HPDE6-E6E7 (cell line): ENCODE measurements at regions not wholly inside any gene's neighbourhood (a gene's known extent, or its start where the extent isn't known, plus 50 kb on each side); places are given as distances from the start of the nearest gene placed in this dataset.
"Not testable (repeated sequence)": the region's sequence is repeated elsewhere in the genome, so short reads cannot be mapped to it uniquely, and the experiment has no call there.

Experiments used
- DNase-seq: peaks from one replicate; pipeline ENCODE4 v3.0.0; 2011; ENCODE audit warnings: missing footprints; ENCODE audit errors: extremely low spot score

DNA sequence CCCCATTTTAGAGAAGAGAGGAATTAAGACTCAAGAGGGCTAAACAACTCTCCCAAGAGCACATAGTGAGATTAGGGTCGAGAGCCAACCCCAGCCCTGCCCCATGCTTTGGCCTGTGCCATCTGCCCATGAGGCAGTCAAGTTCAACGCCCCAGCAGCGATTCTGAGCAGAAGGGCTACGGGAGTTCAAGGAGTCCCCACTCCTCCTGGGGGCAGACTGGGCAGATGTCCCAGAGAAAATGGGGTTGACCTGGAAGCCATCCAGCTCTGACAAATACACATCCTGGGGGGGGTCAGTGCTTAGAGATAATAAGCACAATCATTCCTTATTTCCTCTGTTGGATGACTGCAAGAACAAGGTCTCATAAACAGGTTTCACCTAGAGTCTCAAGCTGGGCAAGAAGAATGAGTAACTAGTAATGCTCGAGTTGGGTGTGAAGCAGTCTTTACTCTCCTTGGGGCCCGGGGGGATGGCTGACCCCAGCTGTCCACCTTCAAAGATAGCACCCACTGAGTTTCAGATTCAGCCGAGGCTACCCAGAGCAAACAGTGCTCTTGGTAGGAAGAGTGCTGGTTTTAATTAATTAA is 716.4 kb downstream of the RNF144A start:
- DNase-seq: no peak

DNA sequence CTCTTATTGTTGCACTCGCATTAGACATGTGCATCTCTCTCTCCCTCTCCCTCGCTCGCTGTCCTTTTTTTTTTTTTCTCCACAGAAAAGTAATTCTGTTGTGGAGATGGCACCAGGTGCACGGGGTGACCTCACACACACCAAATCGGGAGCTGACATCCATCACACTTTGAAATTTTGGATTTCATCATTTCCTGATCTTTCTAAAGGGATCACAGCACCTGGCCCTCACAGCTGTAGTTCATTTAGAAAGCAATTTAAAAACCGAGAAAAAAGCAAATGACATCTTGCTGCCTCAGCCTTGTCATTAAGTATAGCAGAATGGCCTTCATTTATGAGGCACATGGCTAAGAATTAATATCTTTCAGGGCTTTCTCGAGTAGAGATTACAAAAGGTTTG is 717.2 kb downstream of the RNF144A start:
- DNase-seq: no peak

- no peak for DNase-seq
Observed at GRCh38 chr2:7639476-7639875, 722.3 kb downstream of the RNF144A start.

DNA sequence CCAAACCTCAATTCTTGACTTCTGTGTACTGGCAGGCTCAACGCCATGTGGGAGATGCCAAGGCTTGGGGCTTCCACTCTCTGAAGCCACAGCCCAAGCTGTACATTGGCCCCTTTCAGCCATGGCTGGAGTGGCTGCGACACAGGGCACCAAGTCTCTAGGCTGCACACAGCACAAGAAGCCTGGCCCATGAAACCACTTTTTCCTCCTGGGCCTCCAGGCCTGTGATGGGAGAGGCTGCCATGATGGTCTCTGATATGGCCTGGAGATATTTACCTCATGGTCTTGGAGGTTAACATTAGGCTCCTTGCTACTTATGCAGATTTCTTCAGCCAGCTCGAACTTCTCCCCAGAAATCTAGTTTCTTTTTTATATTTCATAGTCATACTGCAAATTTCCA is 724.1 kb downstream of the RNF144A start:
- not testable (repeated sequence) for DNase-seq

GRCh38 chr2:7646024-7646423 is 728.8 kb downstream of the RNF144A start:
- no peak for DNase-seq

- no peak for DNase-seq
Observed at GRCh38 chr2:7646661-7647060, 729.4 kb downstream of the RNF144A start.

DNA sequence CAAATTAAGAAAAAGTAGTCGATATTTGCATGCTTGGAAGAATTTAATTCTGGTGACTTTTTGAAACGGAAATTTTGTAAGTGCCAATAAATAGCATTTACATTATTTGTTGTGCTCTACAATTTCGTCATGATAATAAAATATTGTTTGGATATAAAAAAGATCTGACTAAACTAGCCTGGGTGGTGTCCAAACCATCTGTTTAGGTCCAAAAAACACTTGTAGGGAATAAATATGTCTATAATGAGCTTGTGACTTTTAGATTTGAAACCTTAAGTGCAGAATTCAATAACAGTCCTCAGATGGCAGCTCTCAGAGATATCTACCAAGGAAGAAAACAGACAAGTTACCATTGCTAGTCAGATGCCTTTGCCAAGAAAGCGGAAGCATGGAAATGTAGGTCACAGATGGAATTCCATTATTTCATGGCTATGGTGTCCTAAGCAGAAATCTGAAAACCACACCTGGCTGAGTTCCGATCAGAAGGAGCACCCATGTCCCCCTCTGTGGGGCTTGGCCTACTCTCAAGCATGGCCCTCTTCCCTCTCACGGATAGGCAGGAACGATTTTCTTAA is 731.1 kb downstream of the RNF144A start:
- DNase-seq: no peak

DNA sequence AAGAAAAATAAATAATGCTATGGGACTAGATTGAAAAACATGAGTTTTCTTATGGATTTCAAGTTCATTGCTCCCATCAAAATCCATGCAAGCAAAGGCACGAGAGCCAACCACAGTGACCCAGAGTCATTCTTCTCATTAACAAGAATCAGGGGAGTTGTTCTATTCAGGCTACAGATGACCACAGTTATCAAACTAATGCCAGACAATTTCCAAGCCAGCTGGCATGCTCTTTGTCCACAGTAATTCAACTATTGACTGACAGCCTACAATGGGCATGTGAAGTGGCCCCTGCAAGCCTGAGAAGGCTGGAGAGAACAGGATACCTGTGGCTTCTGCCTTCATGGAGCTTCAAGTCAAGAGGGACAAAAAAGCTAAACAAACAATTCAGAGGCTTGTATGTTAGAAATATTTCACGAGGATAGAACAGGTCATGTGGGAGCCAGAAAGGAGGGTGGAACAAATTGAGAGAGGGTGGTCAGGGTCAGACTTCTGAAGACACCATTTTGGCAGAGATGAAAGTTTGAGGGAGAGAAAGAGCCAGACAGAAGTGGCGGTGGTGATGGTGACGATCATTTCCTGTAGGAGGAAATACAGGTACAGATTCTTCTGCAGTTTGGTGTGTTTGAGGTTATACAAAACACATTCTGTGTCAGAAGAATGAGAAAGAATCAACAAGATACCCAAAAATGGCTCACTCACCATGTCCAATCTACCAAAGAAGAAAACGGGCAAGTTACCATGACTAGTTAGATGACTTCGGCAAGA is 732.4 kb downstream of the RNF144A start:
- no peak for DNase-seq

DNA sequence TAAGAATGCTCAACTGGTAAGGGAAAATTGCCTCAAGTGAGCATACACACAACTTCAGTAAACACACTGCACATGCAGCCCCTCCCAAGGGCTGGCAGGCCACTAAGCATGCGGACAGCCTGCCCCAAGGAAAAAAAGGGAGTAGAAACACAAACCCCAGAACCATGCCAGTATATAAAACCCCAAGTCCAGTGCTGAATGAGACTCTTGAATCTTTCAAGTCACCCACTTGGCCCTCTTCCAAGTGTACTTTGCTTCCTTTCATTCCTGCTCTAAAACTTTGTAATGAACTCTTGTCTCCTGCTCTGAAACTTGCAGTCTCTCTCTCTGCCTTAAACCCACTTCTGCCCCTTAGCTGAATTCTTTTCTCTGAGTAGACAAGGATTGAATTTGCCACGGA is 736.4 kb downstream of the RNF144A start:
- no peak for DNase-seq

DNA sequence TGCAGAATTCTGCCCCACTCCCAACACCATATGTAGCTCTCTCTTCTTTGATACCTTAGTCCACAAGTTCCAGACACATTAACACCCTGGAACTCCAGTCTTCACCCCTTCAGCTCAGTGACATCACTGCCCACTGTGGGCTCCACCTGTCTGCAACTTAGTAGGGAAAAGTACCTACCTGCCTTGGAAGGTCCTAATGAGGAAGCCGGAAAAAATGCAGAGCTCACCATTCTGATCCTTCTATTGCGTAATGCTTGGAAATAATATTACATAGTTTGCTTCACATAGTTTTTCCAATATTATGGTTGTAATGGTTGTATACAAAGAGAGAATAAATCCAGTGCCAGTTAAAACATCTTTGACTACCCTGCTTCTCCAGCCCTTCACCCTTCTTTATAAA is 738.4 kb downstream of the RNF144A start:
- DNase-seq: no peak

DNA sequence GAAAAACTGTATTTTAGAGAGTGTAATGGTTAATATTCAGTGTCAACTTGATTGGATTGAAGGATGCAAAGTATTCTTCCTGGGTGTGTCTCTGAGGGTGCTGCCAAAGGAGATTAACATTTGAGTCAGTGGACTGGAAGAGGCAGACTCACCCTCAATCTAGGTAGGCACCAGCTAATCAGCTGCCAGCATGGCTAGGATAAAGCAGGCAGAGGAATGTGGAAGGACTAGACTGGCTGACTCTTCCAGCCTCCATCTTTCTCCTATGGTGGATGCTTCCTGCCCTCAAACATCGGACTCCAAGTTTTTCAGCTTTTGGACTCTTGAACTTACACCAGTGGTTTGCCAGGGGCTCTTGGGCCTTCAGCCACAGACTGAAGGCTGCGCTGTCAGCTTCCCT is 740.3 kb downstream of the RNF144A start:
- not testable (repeated sequence) for DNase-seq

GRCh38 chr2:7658486-7658885 is 741.3 kb downstream of the RNF144A start:
- no peak for DNase-seq

GRCh38 chr2:7660816-7661215 is 743.6 kb downstream of the RNF144A start:
- no peak for DNase-seq

DNA sequence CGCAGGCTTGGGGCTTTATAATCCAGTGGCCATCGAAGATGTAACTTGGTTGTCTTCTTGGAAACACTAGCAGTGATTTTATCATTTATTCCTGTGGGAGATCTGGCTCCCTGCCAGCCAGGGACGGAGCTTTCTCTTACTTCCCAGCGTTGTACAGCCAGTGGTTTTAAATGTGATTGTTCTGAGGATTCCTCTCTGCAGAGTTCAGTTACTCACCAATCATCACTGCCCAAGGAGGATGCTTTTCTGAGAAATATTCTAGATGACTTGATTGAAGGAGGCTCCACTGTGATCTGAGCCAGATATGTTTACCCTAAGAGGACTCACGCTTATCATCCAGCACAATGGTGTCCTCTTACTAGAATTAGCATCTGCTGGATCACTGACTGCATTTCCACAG is 744.3 kb downstream of the RNF144A start:
- no peak for DNase-seq

GRCh38 chr2:7665880-7666279 is 748.7 kb downstream of the RNF144A start:
- DNase-seq: no peak

DNA sequence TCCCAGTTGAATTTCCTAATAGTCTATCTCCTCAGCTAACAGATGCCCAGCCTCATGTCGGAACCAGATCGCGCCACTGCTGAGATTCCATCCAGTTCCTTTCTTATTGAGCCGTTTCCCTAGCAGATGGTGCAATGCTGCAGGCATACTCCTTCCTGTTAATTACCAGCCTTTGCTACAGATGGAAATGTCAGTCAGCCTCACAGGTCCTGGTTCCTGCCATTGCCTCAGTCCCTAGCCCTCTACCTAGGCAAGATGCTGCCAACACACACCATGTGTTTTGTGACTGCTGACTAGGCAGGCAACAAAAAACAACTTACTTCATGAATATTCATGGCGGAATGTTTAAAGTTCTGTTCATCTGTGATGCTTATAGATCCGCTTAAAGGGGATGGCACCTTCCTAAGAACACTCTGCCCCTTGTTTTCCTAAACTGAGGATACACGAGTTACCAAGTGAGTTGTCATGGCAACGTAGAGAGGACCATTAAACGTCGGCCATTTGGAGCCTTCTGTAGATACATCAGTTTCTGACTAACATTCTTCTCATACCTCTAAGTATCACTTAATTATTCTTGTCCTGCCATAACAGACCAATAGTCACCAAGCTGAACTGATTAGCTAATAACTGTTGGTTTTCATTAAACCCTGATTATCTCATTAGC is 749.5 kb downstream of the RNF144A start:
- no peak for DNase-seq

GRCh38 chr2:7667260-7667757 is 750.1 kb downstream of the RNF144A start:
- DNase-seq: no peak

DNA sequence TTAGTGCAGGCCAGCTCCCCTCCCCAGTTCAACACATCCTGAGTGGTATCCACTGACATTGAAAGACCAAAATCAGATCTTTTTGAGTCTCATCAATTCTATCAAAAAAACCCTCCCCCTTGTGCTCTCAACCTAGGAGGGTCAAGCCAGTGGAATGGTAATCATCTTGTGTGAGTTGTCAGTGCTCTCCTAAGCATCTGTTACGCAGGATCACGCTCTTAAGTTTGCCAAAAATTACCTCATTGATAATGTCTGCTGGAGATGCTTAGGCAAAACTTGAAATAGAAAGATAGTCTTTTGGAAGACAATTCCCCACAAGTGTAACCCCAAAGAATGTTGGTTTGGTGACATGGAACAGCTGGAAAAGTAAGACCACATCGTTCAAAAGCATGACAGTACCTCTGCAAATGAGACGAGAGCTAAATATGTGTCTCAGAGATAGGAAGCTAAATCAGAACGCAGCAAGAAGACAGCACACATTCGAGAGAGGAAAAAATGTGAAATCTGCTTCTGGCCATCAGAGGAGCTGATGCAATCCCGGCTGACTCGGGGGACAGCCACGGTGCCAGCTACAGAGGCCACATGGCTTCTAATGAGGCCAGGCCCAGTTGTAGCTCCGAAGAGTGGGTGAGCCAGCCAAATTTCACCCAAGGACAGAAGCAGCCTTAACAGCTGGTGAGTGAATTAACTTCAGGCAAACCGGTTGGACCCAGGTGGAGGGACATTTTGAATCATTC is 753.9 kb downstream of the RNF144A start:
- no peak for DNase-seq

DNA sequence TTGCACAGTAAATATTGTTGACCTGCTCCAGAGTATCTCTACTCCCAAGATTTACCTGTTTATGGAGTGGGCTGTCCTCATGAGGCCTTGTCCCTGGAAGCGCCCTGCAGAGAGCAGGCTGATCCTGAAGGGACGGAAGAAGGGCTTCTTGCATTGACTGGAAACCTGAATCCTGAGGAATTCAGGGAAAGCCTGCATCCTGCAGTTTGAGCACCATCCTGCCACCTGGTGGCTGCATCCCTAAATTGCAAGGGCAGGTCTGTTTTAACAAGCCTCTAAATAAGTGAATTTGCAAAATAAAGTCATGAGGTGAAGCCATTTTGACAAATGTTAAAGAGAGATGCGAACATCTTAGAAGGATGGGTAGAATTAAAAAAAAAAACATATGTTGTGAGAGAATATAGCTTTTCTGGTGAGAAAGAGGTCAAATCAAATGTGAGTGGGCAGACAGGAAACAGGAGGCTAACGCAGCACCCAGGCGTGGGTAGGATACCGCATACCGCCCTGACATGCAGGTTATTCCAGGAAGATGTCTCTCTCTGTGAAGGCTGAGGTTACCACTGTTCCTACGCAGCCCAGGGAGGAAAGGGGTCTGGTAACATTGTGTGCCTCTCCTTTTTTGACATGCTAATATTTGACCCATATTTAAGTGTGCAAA is 754.9 kb downstream of the RNF144A start:
- DNase-seq: no peak

- no peak for DNase-seq
Observed at GRCh38 chr2:7672685-7673071, 755.5 kb downstream of the RNF144A start.

DNA sequence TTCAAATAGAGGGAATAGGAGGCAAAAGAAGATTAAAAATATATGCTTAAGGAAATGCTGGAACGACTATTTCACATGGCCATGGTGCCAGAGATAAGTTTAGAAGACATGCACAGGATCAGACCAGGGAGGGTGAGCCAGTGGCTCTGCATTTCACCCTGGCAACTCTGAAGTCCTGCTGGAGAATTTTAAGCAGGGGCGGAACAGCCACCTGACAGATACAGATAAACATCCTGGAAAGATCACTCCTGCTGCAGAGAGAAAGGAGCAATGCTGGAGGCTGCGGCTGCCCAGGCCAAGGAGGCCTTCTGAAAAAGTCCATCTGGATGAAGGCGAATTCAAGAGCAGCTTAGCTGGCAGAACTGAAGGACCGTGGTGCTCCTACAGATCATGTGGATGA is 755.9 kb downstream of the RNF144A start:
- DNase-seq: no peak
